Neural progenitor cell (in vitro differentiated cells): ENCODE measurements at regions not wholly inside any gene's neighbourhood (a gene's known extent, or its start where the extent isn't known, plus 50 kb on each side); places are given as distances from the start of the nearest gene placed in this dataset.

Source experiments
- CTCF ChIP-seq: fragments of 200-600 bp; sonication (generic); IDR thresholded peaks from 2 replicates; pipeline ENCODE4 v1.5.1; 2017; ENCODE audit warnings: antibody characterized with exemption, mild to moderate bottlenecking
- EZH2 ChIP-seq: fragments of 200-600 bp; sonication (generic); IDR thresholded peaks from 2 replicates; pipeline ENCODE4 v1.6.1; 2017; ENCODE audit warnings: antibody characterized with exemption, mild to moderate bottlenecking, moderate library complexity
- EZH2phosphoT487 ChIP-seq: fragments of 200-600 bp; sonication (generic); IDR thresholded peaks from 2 replicates; pipeline ENCODE4 v1.6.1; 2017; ENCODE audit warnings: antibody characterized with exemption

DNA sequence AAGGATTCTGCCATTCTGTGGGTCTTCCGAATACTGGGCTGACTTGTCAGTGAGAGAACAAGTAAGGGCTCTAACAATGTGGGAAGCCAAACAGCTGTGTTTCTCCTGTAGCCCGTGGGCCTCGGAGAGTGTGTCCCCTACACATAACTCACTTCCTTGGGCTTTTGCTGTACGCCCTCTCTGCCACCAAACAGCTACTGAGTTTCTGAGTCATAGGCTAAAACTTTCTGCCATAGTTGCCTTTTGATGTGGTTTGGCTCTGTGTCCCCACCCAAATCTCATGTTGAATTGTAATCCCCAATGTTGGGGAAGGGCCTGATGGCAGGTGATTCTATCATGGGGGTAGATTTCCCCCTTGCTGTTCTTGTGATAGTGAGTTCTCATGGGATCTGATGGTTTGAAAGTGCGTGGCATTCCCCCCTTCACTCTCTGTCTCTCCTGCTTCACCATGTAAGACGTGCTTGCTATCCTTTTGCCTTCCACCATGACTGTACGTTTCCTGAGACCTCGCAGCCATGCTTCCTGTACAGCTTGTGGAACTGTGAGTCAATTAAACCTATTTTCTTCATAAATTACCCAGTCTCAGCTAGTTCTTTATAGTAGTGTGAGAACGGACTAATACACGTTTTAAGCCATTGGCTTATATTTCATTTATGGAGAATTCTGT lies 194.8 kb upstream of the HMCN1 start:
- TF ChIP-seq CTCF (no peak), EZH2 (no peak), EZH2phosphoT487 (no peak)
